CD8-positive, alpha-beta memory T cell (primary cell): ENCODE measurements at regions not wholly inside any gene's neighbourhood (a gene's known extent, or its start where the extent isn't known, plus 50 kb on each side); places are given as distances from the start of the nearest gene placed in this dataset.

ENCODE experiments used
- CTCF ChIA-PET: fragments of 350-600 bp; sonication (Branson Sonifier 250); formaldehyde crosslinking; loops from one replicate; lab custom pipeline; 2021; ENCODE audit warnings: antibody characterized with exemption; lab: Charles Lee
- POLR2A ChIA-PET: fragments of 350-600 bp; sonication (Branson Sonifier 250); formaldehyde crosslinking; loops from one replicate; lab custom pipeline; 2021; ENCODE audit warnings: antibody characterized with exemption; lab: Charles Lee
- DNase-seq, 5 donors: peaks; one replicate each; pipeline versions ENCODE4 v3.0.0 to v3.0.0-alpha.2; 2020 to 2022; ENCODE audit warnings: mixed read lengths in 1 of 5
- H3K27ac ChIP-seq: one replicate; pipeline ENCODE4 v1.7.0; 2013; ENCODE audit warnings: low read depth, mild to moderate bottlenecking, low read length, moderate library complexity
- H3K27me3 ChIP-seq: 2 replicates; pipeline ENCODE4 v1.7.0; 2013; ENCODE audit warnings: low read length, mild to moderate bottlenecking; ENCODE audit not compliant: insufficient read depth, poor library complexity, severe bottlenecking
- H3K36me3 ChIP-seq: 2 replicates; pipeline ENCODE4 v1.7.0; 2013; ENCODE audit warnings: mild to moderate bottlenecking, low read length, moderate library complexity; ENCODE audit not compliant: insufficient read depth
- H3K4me1 ChIP-seq: 2 replicates; pipeline ENCODE4 v1.7.0; 2013; ENCODE audit warnings: mild to moderate bottlenecking, low read length, moderate library complexity; ENCODE audit not compliant: insufficient read depth
- H3K4me3 ChIP-seq: 2 replicates; pipeline ENCODE4 v1.7.0; 2013; ENCODE audit warnings: mild to moderate bottlenecking, low read length
- H3K9me3 ChIP-seq: 2 replicates; pipeline ENCODE4 v1.7.0; 2013; ENCODE audit warnings: mild to moderate bottlenecking, low read length
- H3K27ac Mint-ChIP-seq, 8 donors: one replicate each; pipeline ENCODE4 v1.8.0; 2020 to 2021; ENCODE audit warnings: mixed read lengths in 8 of 8, mild to moderate bottlenecking in 6 of 8, inconsistent platforms in 3 of 8, moderate library complexity in 3 of 8
- H3K27me3 Mint-ChIP-seq, 2 donors: one replicate each; pipeline ENCODE4 v1.8.0; 2020 to 2021; ENCODE audit warnings: mixed read lengths in 2 of 2, mild to moderate bottlenecking in 1 of 2, moderate library complexity in 1 of 2
- H3K36me3 Mint-ChIP-seq, 3 donors: one replicate each; pipeline ENCODE4 v1.8.0; 2020 to 2021; ENCODE audit warnings: mixed read lengths in 3 of 3, inconsistent platforms in 1 of 3, mild to moderate bottlenecking in 1 of 3
- H3K4me1 Mint-ChIP-seq, 3 donors: one replicate each; pipeline ENCODE4 v1.8.0; 2020 to 2021; ENCODE audit warnings: mixed read lengths in 3 of 3, inconsistent platforms in 1 of 3, mild to moderate bottlenecking in 1 of 3
- H3K4me3 Mint-ChIP-seq, 7 donors: one replicate each; pipeline ENCODE4 v1.8.0; 2020 to 2021; ENCODE audit warnings: mixed read lengths in 7 of 7, mild to moderate bottlenecking in 6 of 7, moderate library complexity in 4 of 7, inconsistent platforms in 2 of 7
- H3K9me3 Mint-ChIP-seq, 5 donors: one replicate each; pipeline ENCODE4 v1.8.0; 2020 to 2022; ENCODE audit warnings: mixed read lengths in 5 of 5, mild to moderate bottlenecking in 3 of 5, moderate library complexity in 2 of 5, inconsistent platforms in 1 of 5

DNA sequence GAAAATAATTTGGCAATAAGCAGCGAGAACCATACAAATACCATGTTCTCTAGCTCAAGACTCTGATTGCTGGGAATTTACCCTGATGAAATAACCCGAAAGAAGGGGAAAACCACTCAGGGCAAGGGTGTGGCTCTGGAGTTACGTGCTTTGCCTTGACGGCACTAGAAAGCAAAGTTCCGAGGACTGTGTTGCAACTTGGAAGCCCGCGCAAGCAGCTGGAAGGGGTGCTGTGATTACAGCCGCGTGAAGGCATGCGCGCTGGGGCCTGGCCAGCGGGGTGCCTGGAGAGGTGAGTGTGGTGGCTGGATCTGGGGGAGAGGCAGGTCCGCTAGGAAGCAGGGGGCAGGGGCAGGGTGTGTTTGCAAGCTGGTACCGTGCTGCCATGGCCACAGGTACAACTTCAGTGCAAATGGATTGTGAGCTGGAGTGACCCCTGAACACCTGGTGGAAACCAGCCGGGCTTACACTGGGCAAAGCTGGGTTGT lies 52.6 kb upstream of the CNOT6 start:
- peaks cover 9 to 14% (median 11%) of the 10 kb centered on the region in 5 donors for H3K9me3 Mint-ChIP-seq
- no peaks in the 10 kb centered on the region for H3K27me3 ChIP-seq
- H3K4me1 Mint-ChIP-seq, result peaks cover 0 to 4% (median 0%) of the 10 kb centered on the region in 3 donors
- ChIA-PET POLR2A (no interaction called here), CTCF (no interaction called here)
- no peak overlapping the region for H3K4me3 ChIP-seq
- no peaks in the 10 kb centered on the region for H3K4me1 ChIP-seq
- no peak overlapping the region for H3K4me3 Mint-ChIP-seq
- no peak overlapping the region for H3K27ac Mint-ChIP-seq
- no peaks in the 10 kb centered on the region for H3K36me3 ChIP-seq
- peaks cover 0 to 5% (median 2%) of the 10 kb centered on the region in 3 donors for H3K36me3 Mint-ChIP-seq
- no peaks in the 10 kb centered on the region for H3K9me3 ChIP-seq
- no peak for DNase-seq
- peaks cover 13 to 16% of the 10 kb centered on the region in 2 donors for H3K27me3 Mint-ChIP-seq
- H3K27ac ChIP-seq, result no peak overlapping the region
